HEK293 (cell line): ENCODE measurements at regions not wholly inside any gene's neighbourhood (a gene's known extent, or its start where the extent isn't known, plus 50 kb on each side); places are given as distances from the start of the nearest gene placed in this dataset.

Source experiments
- CTCF ChIA-PET: fragments of 350-600 bp; formaldehyde crosslinking; extraction: SDS; loops from one replicate; lab custom pipeline; 2021; ENCODE audit warnings: antibody characterized with exemption; lab: Yijun Ruan, JAX
- POLR2A ChIA-PET: fragments of 300-600 bp; formaldehyde crosslinking; extraction: SDS; loops from one replicate; lab custom pipeline; 2020; ENCODE audit warnings: antibody characterized with exemption, inconsistent platforms; lab: Yijun Ruan, JAX
- H3K27ac ChIP-seq: fragments of 200-500 bp; sonication (Bioruptor generic); 2 replicates; pipeline ENCODE4 v1.5.1; 2014; ENCODE audit warnings: low read depth, low read length, control low read depth, inconsistent platforms; ENCODE audit errors: extremely low read depth
- H3K36me3 ChIP-seq, 2 experiments: fragments of 200-500 bp in 1 of 2; sonication (Bioruptor generic) in 1 of 2; 1 replicate in 1 of 2; 2 replicates in 1 of 2; pipeline ENCODE4 v1.5.1; 2014 to 2017; ENCODE audit warnings: inconsistent platforms in 2 of 2, low read length in 2 of 2; ENCODE audit not compliant: control insufficient read depth in 2 of 2, insufficient read depth in 1 of 2
- H3K4me1 ChIP-seq: fragments of 200-500 bp; sonication (Bioruptor generic); 2 replicates; pipeline ENCODE4 v1.5.1; 2014; ENCODE audit warnings: mild to moderate bottlenecking, low read length, inconsistent platforms; ENCODE audit not compliant: control insufficient read depth, insufficient read depth
- H3K4me3 ChIP-seq: 2 replicates; pipeline ENCODE4 v1.5.1; 2011; ENCODE audit warnings: low read depth, mild to moderate bottlenecking, control low read depth, low read length, moderate library complexity
- H3K9me3 ChIP-seq: fragments of 200-500 bp; sonication (Bioruptor generic); 2 replicates; pipeline ENCODE4 v1.5.1; 2014; ENCODE audit warnings: low read depth, low read length, inconsistent platforms; ENCODE audit not compliant: control insufficient read depth, insufficient read depth
- BCL11A ChIP-seq: fragments of 450-650 bp; formaldehyde crosslinking; IDR thresholded peaks from 2 replicates; pipeline ENCODE4 v1.5.1; 2016; ENCODE audit warnings: low read depth, missing biosample characterization, missing genetic modification characterization
- GLI4 ChIP-seq: fragments of 450-650 bp; formaldehyde crosslinking; IDR thresholded peaks from 2 replicates; pipeline ENCODE4 v1.5.1; 2016; ENCODE audit warnings: missing biosample characterization, missing genetic modification characterization
- GLIS2 ChIP-seq: fragments of 450-650 bp; formaldehyde crosslinking; IDR thresholded peaks from 2 replicates; pipeline ENCODE4 v1.5.1; 2016; ENCODE audit warnings: missing biosample characterization, missing genetic modification characterization
- HOXA7 ChIP-seq: sonication (generic); formaldehyde crosslinking; IDR thresholded peaks from 2 replicates; pipeline ENCODE4 v1.8.1; 2022; ENCODE audit warnings: missing genetic modification reagents, borderline replicate concordance
- IKZF3 ChIP-seq: fragments of 450-650 bp; IDR thresholded peaks from 2 replicates; pipeline ENCODE4 v1.5.0; 2018; ENCODE audit warnings: missing biosample characterization, mild to moderate bottlenecking, missing genetic modification characterization, moderate library complexity
- PRDM6 ChIP-seq: fragments of 450-650 bp; formaldehyde crosslinking; IDR thresholded peaks from 2 replicates; pipeline ENCODE4 v1.5.1; 2017; ENCODE audit warnings: missing biosample characterization, missing genetic modification characterization
- SETDB1 ChIP-seq: IDR thresholded peaks from one replicate; pipeline ENCODE4 v1.6.1; 2017; ENCODE audit warnings: mild to moderate bottlenecking, low read length, moderate library complexity, mixed read lengths; ENCODE audit not compliant: insufficient read length
- TCF7L2 ChIP-seq: IDR thresholded peaks from 2 replicates; pipeline ENCODE4 v1.6.1; 2011; ENCODE audit warnings: low read depth, mild to moderate bottlenecking, inconsistent platforms, low read length, moderate library complexity, borderline replicate concordance
- TRIM28 ChIP-seq: IDR thresholded peaks from 2 replicates; pipeline ENCODE4 v1.6.1; 2011; ENCODE audit warnings: low read length, control low read depth, borderline replicate concordance
- YY2 ChIP-seq: fragments of 450-650 bp; formaldehyde crosslinking; IDR thresholded peaks from 2 replicates; pipeline ENCODE4 v1.5.1; 2016; ENCODE audit warnings: missing biosample characterization, missing genetic modification characterization
- ZNF140 ChIP-seq: fragments of 450-650 bp; formaldehyde crosslinking; IDR thresholded peaks from 2 replicates; pipeline ENCODE4 v1.5.1; 2016; ENCODE audit warnings: missing biosample characterization, missing genetic modification characterization
- ZNF202 ChIP-seq: fragments of 450-650 bp; formaldehyde crosslinking; IDR thresholded peaks from 2 replicates; pipeline ENCODE4 v1.5.1; 2016; ENCODE audit warnings: missing biosample characterization, missing genetic modification characterization, borderline replicate concordance
- ZNF221 ChIP-seq: fragments of 450-650 bp; formaldehyde crosslinking; IDR thresholded peaks from 2 replicates; pipeline ENCODE4 v1.5.1; 2017; ENCODE audit warnings: missing biosample characterization, missing genetic modification characterization, borderline replicate concordance
- ZNF24 ChIP-seq: fragments of 450-650 bp; formaldehyde crosslinking; IDR thresholded peaks from 2 replicates; pipeline ENCODE4 v1.5.1; 2016; ENCODE audit warnings: missing biosample characterization, missing genetic modification characterization
- ZNF26 ChIP-seq: fragments of 450-650 bp; formaldehyde crosslinking; IDR thresholded peaks from 2 replicates; pipeline ENCODE4 v1.5.1; 2016; ENCODE audit warnings: missing biosample characterization, missing genetic modification characterization
- ZNF292 ChIP-seq: fragments of 450-650 bp; formaldehyde crosslinking; IDR thresholded peaks from 2 replicates; pipeline ENCODE4 v1.5.1; 2016; ENCODE audit warnings: low read depth, missing biosample characterization, missing genetic modification characterization, borderline replicate concordance
- ZNF311 ChIP-seq: fragments of 450-650 bp; formaldehyde crosslinking; IDR thresholded peaks from 2 replicates; pipeline ENCODE4 v1.5.1; 2017; ENCODE audit warnings: missing biosample characterization, missing genetic modification characterization, borderline replicate concordance
- ZNF324 ChIP-seq: fragments of 450-650 bp; formaldehyde crosslinking; IDR thresholded peaks from 2 replicates; pipeline ENCODE4 v1.5.1; 2016; ENCODE audit warnings: missing biosample characterization, missing genetic modification characterization
- ZNF37A ChIP-seq: fragments of 450-650 bp; IDR thresholded peaks from 2 replicates; pipeline ENCODE4 v1.5.1; 2018; ENCODE audit warnings: missing biosample characterization, missing genetic modification characterization
- ZNF426 ChIP-seq: fragments of 450-650 bp; formaldehyde crosslinking; IDR thresholded peaks from 2 replicates; pipeline ENCODE4 v1.5.1; 2017; ENCODE audit warnings: missing biosample characterization, missing genetic modification characterization, mild to moderate bottlenecking, inconsistent platforms, moderate library complexity
- ZNF521 ChIP-seq: fragments of 450-650 bp; formaldehyde crosslinking; IDR thresholded peaks from 2 replicates; pipeline ENCODE4 v1.5.1; 2017; ENCODE audit warnings: missing biosample characterization, mild to moderate bottlenecking, missing genetic modification characterization
- ZNF529 ChIP-seq: fragments of 450-650 bp; formaldehyde crosslinking; IDR thresholded peaks from 2 replicates; pipeline ENCODE4 v1.5.1; 2017; ENCODE audit warnings: missing genetic modification characterization, missing biosample characterization; ENCODE audit not compliant: insufficient replicate concordance
- ZNF530 ChIP-seq: fragments of 450-650 bp; formaldehyde crosslinking; IDR thresholded peaks from 2 replicates; pipeline ENCODE4 v1.5.1; 2016; ENCODE audit warnings: low read depth, missing biosample characterization, missing genetic modification characterization
- ZNF561 ChIP-seq: fragments of 450-650 bp; IDR thresholded peaks from 2 replicates; pipeline ENCODE4 v1.5.1; 2018; ENCODE audit warnings: missing biosample characterization, missing genetic modification characterization, borderline replicate concordance
- ZNF639 ChIP-seq: fragments of 450-650 bp; formaldehyde crosslinking; IDR thresholded peaks from 2 replicates; pipeline ENCODE4 v1.5.1; 2016; ENCODE audit warnings: missing biosample characterization, missing genetic modification characterization
- ZNF707 ChIP-seq: fragments of 450-650 bp; formaldehyde crosslinking; IDR thresholded peaks from 2 replicates; pipeline ENCODE4 v1.5.1; 2016; ENCODE audit warnings: missing biosample characterization, missing genetic modification characterization
- ZNF776 ChIP-seq: fragments of 450-650 bp; formaldehyde crosslinking; IDR thresholded peaks from 2 replicates; pipeline ENCODE4 v1.5.0; 2017; ENCODE audit warnings: missing biosample characterization, missing genetic modification characterization, borderline replicate concordance
- ZSCAN16 ChIP-seq: fragments of 450-650 bp; formaldehyde crosslinking; IDR thresholded peaks from 2 replicates; pipeline ENCODE4 v1.5.1; 2016; ENCODE audit warnings: missing biosample characterization, missing genetic modification characterization
- ZSCAN23 ChIP-seq: fragments of 450-650 bp; formaldehyde crosslinking; IDR thresholded peaks from 2 replicates; pipeline ENCODE4 v1.5.1; 2016; ENCODE audit warnings: missing biosample characterization, missing genetic modification characterization

- H3K27ac ChIP-seq: no peak overlapping the region
- ChIA-PET CTCF (no interaction called here), POLR2A (no interaction called here)
- TF ChIP-seq ZNF639 (tag by site-specific recombination) (no peak), GLIS2 (no peak), ZNF530 (no peak), ZNF426 (tag by site-specific recombination) (no peak), TCF7L2 (no peak), ZNF311 (tag by site-specific recombination) (no peak), ZNF292 (no peak), TRIM28 (no peak), ZNF324 (tag by site-specific recombination) (no peak), ZNF24 (tag by site-specific recombination) (no peak), PRDM6 (no peak)
- H3K9me3 ChIP-seq: no peaks in the 10 kb centered on the region
- H3K36me3 ChIP-seq: no peaks in the 10 kb centered on the region
- no peaks in the 10 kb centered on the region for H3K4me1 ChIP-seq
- no peak overlapping the region for H3K4me3 ChIP-seq
These were observed 303.7 kb downstream of the LRIG3 start for GRCh38 chr12:58616618-58617017.

DNA sequence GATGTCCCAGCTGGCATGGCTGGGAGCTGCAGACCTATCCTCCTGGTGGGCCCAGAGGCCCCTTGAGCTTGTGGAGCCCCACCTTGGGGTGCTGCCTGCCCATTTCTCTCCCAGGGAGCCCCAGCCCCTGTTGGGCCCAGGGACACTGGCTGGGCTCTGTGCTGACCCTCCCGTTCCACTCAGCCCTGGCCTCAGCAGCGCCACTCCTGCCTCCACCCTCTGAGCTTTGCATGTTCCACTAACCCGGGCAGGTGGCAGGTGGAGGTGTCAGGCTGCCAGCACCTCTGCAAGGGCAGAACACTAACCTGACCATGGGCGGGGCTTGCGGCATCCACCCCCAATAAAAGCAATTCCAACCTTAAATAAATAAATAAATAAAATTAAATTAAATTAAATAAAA, 299.2 kb downstream of the LRIG3 start:
- no peaks in the 10 kb centered on the region for H3K4me1 ChIP-seq
- POLR2A ChIA-PET: no interaction called here
- no peak overlapping the region for H3K4me3 ChIP-seq
- H3K36me3 ChIP-seq: no peaks in the 10 kb centered on the region
- TF ChIP-seq ZNF292: no peak
- TF ChIP-seq ZNF26 (tag by site-specific recombination): no peak
- TF ChIP-seq IKZF3 (tag by site-specific recombination): no peak
- no peak for TF ChIP-seq ZNF221 (tag by site-specific recombination)
- TF ChIP-seq ZNF529 (tag by site-specific recombination): no peak
- no peak for TF ChIP-seq ZNF37A (tag by site-specific recombination)
- TF ChIP-seq ZNF776 (tag by site-specific recombination): no peak
- TF ChIP-seq YY2 (tag by site-specific recombination): no peak
- no peak for TF ChIP-seq SETDB1
- TF ChIP-seq GLI4 (tag by site-specific recombination): no peak
- no peak for TF ChIP-seq ZNF707 (tag by site-specific recombination)
- no peak for TF ChIP-seq ZNF561
- TF ChIP-seq ZSCAN23 (tag by site-specific recombination): no peak
- no peak for TF ChIP-seq ZSCAN16 (tag by site-specific recombination)
- TF ChIP-seq HOXA7 (CRISPR knock-in tag): no peak
- no peak for TF ChIP-seq ZNF140 (tag by site-specific recombination)
- TF ChIP-seq ZNF426 (tag by site-specific recombination): no peak
- TF ChIP-seq ZNF521 (tag by site-specific recombination): no peak
- TF ChIP-seq ZNF202 (tag by site-specific recombination): no peak
- no peak for TF ChIP-seq BCL11A (tag by site-specific recombination)
- TF ChIP-seq, all 188 proteins: peak for 0
- CTCF ChIA-PET: no interaction called here
- Histone ChIP-seq H3K27ac (no peak overlapping the region), H3K9me3 (no peaks in the 10 kb centered on the region)
